IMR-90 (cell line): ENCODE measurements at regions not wholly inside any gene's neighbourhood (a gene's known extent, or its start where the extent isn't known, plus 50 kb on each side); places are given as distances from the start of the nearest gene placed in this dataset.

Experiments used
- ATAC-seq: fragments of 200-7000 bp; cut with Tn5 transposase; 2 replicates; pipeline ENCODE4 v1.9.1; 2020; ENCODE audit warnings: low read depth, mild to moderate bottlenecking, moderate library complexity
- BruUV-seq: library from RNA; stranded (reverse); fragments of 400-500 nt; replicated peaks from 2 replicates; lab custom pipeline; 2021; lab: Mats Ljungman, UMichigan
- CTCF ChIA-PET: fragments of 300-600 bp; formaldehyde crosslinking; extraction: SDS; loops from one replicate; lab custom pipeline; 2021; ENCODE audit warnings: antibody characterized with exemption; lab: Yijun Ruan, JAX
- POLR2A ChIA-PET: fragments of 300-600 bp; sonication (Branson Sonifier 250); formaldehyde crosslinking; loops from one replicate; lab custom pipeline; 2022; ENCODE audit warnings: antibody characterized with exemption; ENCODE audit not compliant: unreplicated experiment; lab: Charles Lee
- DNase-seq: peaks from one replicate; pipeline ENCODE4 v3.0.0; 2013
- H2AFZ ChIP-seq: replicated peaks from 2 replicates; pipeline ENCODE3; 2013; ENCODE audit warnings: low read length, mild to moderate bottlenecking; ENCODE audit not compliant: poor library complexity
- H2AK5ac ChIP-seq: 2 replicates; pipeline ENCODE4 v1.6.1; 2013; ENCODE audit warnings: low read depth, low read length, inconsistent platforms
- H2AK9ac ChIP-seq: replicated peaks from 2 replicates; pipeline ENCODE3; 2013; ENCODE audit warnings: mild to moderate bottlenecking, low read depth, low read length, moderate library complexity; ENCODE audit not compliant: poor library complexity
- H2BK120ac ChIP-seq: 2 replicates; pipeline ENCODE4 v1.6.1; 2013; ENCODE audit warnings: low read depth, low read length, inconsistent platforms
- H2BK15ac ChIP-seq: 3 replicates; pipeline ENCODE4 v1.6.1; 2013; ENCODE audit warnings: low read depth, low read length, inconsistent platforms
- H2BK20ac ChIP-seq: 2 replicates; pipeline ENCODE4 v1.6.1; 2013; ENCODE audit warnings: low read depth, mild to moderate bottlenecking, inconsistent platforms, low read length, moderate library complexity
- H2BK5ac ChIP-seq: 2 replicates; pipeline ENCODE4 v1.6.1; 2013; ENCODE audit warnings: mild to moderate bottlenecking, low read depth, low read length, inconsistent platforms; ENCODE audit not compliant: poor library complexity, severe bottlenecking
- H3K14ac ChIP-seq: replicated peaks from 2 replicates; pipeline ENCODE4 v1.6.1; 2013; ENCODE audit warnings: low read depth, low read length, inconsistent platforms
- H3K18ac ChIP-seq: 2 replicates; pipeline ENCODE4 v1.6.1; 2013; ENCODE audit warnings: low read depth, low read length, control low read depth
- H3K23ac ChIP-seq: 2 replicates; pipeline ENCODE4 v1.6.1; 2013; ENCODE audit warnings: low read depth, low read length, inconsistent platforms
- H3K27ac ChIP-seq: 2 replicates; pipeline ENCODE4 v1.5.1; 2013; ENCODE audit warnings: mild to moderate bottlenecking, control low read depth, low read length; ENCODE audit not compliant: insufficient read depth
- H3K27me3 ChIP-seq: 2 replicates; pipeline ENCODE4 v1.6.1; 2013; ENCODE audit warnings: low read length; ENCODE audit not compliant: control insufficient read depth, insufficient read depth
- H3K36me3 ChIP-seq: 2 replicates; pipeline ENCODE4 v1.6.1; 2013; ENCODE audit warnings: low read length, mixed read lengths; ENCODE audit not compliant: control insufficient read depth, insufficient read depth
- H3K4ac ChIP-seq: 2 replicates; pipeline ENCODE4 v1.6.1; 2013; ENCODE audit warnings: low read depth, low read length, inconsistent platforms
- H3K4me1 ChIP-seq: 2 replicates; pipeline ENCODE4 v1.6.1; 2013; ENCODE audit warnings: low read length, mixed read lengths; ENCODE audit not compliant: control insufficient read depth, insufficient read depth
- H3K4me2 ChIP-seq: 2 replicates; pipeline ENCODE4 v1.6.1; 2013; ENCODE audit warnings: low read depth, mild to moderate bottlenecking, control low read depth, low read length, moderate library complexity
- H3K4me3 ChIP-seq: 2 replicates; pipeline ENCODE4 v1.5.1; 2013; ENCODE audit warnings: low read depth, mild to moderate bottlenecking, control low read depth, low read length, moderate library complexity; ENCODE audit not compliant: insufficient read depth
- H3K56ac ChIP-seq: 2 replicates; pipeline ENCODE4 v1.6.1; 2013; ENCODE audit warnings: low read length, inconsistent platforms; ENCODE audit not compliant: insufficient read depth; ENCODE audit errors: extremely low read depth
- H3K79me1 ChIP-seq, 2 experiments: 2 replicates each; pipeline ENCODE4 v1.6.1; 2013; ENCODE audit warnings: low read length in 2 of 2, inconsistent platforms in 1 of 2, low read depth in 1 of 2
- H3K9ac ChIP-seq: 2 replicates; pipeline ENCODE4 v1.6.1; 2013; ENCODE audit warnings: low read depth, low read length, control low read depth
- H3K9me1 ChIP-seq: 2 replicates; pipeline ENCODE4 v1.6.1; 2013; ENCODE audit warnings: low read length, inconsistent platforms; ENCODE audit not compliant: insufficient read depth
- H3K9me3 ChIP-seq: 2 replicates; pipeline ENCODE4 v1.6.1; 2013; ENCODE audit warnings: low read length; ENCODE audit not compliant: control insufficient read depth, insufficient read depth
- H4K20me1 ChIP-seq: 2 replicates; pipeline ENCODE4 v1.6.1; 2013; ENCODE audit warnings: low read length, inconsistent platforms; ENCODE audit not compliant: insufficient read depth
- H4K5ac ChIP-seq: 2 replicates; pipeline ENCODE4 v1.6.1; 2013; ENCODE audit warnings: mild to moderate bottlenecking, low read depth, low read length, control low read depth
- H4K8ac ChIP-seq, 2 experiments: 2 replicates each; pipeline ENCODE4 v1.6.1; 2013; ENCODE audit warnings: low read depth in 2 of 2, low read length in 2 of 2, control low read depth in 1 of 2, inconsistent platforms in 1 of 2
- H4K91ac ChIP-seq: 2 replicates; pipeline ENCODE4 v1.6.1; 2013; ENCODE audit warnings: low read depth, low read length, inconsistent platforms; ENCODE audit not compliant: insufficient read depth
- BHLHE40 ChIP-seq: fragments of 150-350 bp; IDR thresholded peaks from 2 replicates; pipeline ENCODE4 v1.6.1; 2016; ENCODE audit warnings: mild to moderate bottlenecking, low read depth, low read length
- CEBPB ChIP-seq: IDR thresholded peaks from 2 replicates; pipeline ENCODE4 v1.6.1; 2012; ENCODE audit warnings: low read depth, low read length, improper control_type of control experiment
- CHD1 ChIP-seq: IDR thresholded peaks from 2 replicates; pipeline ENCODE4 v1.6.1; 2012; ENCODE audit warnings: low read depth, low read length, improper control_type of control experiment
- CTCF ChIP-seq: conservative IDR thresholded peaks from 2 replicates; pipeline ENCODE4 v1.5.1; 2012; ENCODE audit warnings: mild to moderate bottlenecking, low read depth, low read length, improper control_type of control experiment
- ELK1 ChIP-seq: fragments of 150-350 bp; IDR thresholded peaks from 2 replicates; pipeline ENCODE4 v1.6.1; 2016; ENCODE audit warnings: low read depth, mild to moderate bottlenecking, low read length, moderate library complexity, borderline replicate concordance
- MAFK ChIP-seq: IDR thresholded peaks from 2 replicates; pipeline ENCODE4 v1.6.1; 2012; ENCODE audit warnings: low read depth, low read length, improper control_type of control experiment
- MAZ ChIP-seq: IDR thresholded peaks from 2 replicates; pipeline ENCODE4 v1.6.1; 2012; ENCODE audit warnings: low read depth, mild to moderate bottlenecking, low read length, improper control_type of control experiment, moderate library complexity, borderline replicate concordance
- NFE2L2 ChIP-seq: fragments of 150-350 bp; IDR thresholded peaks from 2 replicates; pipeline ENCODE4 v1.6.1; 2016; ENCODE audit warnings: low read depth, mild to moderate bottlenecking, low read length
- POLR2A ChIP-seq: IDR thresholded peaks from 2 replicates; pipeline ENCODE4 v1.6.1; 2012; ENCODE audit warnings: mild to moderate bottlenecking, low read depth, low read length
- RCOR1 ChIP-seq: IDR thresholded peaks from 2 replicates; pipeline ENCODE4 v1.6.1; 2012; ENCODE audit warnings: mild to moderate bottlenecking, low read length, improper control_type of control experiment; ENCODE audit not compliant: insufficient replicate concordance
- RFX5 ChIP-seq: IDR thresholded peaks from 2 replicates; pipeline ENCODE4 v1.8.0; 2012; ENCODE audit warnings: low read depth, mild to moderate bottlenecking, low read length, moderate library complexity
- SMC3 ChIP-seq: fragments of 150-350 bp; IDR thresholded peaks from 2 replicates; pipeline ENCODE4 v1.6.1; 2016; ENCODE audit warnings: low read depth, mild to moderate bottlenecking, antibody characterized with exemption, low read length, moderate library complexity
- WGBS, 2 experiments: methylation state at CpG; one replicate each; pipeline versions ENCODE4 v1.1.5 to v1.1.7; 2013; ENCODE audit warnings: missing lambda C conversion rate in 2 of 2; ENCODE audit not compliant: insufficient read length in 1 of 2; ENCODE audit errors: extremely low coverage in 2 of 2; 5-methylcytosine and 5-hydroxymethylcytosine counted together
- dilution Hi-C: fragments of 300-500 bp; cut with HindIII; formaldehyde crosslinking; loops from one replicate; pipeline ENCODE4 v1.14.3; 2018; ENCODE audit warnings: low sequenced_read_pairs; ENCODE audit not compliant: unreplicated experiment
- in situ Hi-C: fragments of 300-500 bp; cut with MboI; formaldehyde crosslinking; loops from 3 replicates; pipeline ENCODE4 v1.14.3; 2019; ENCODE audit warnings: low sequenced_read_pairs, inconsistent platforms, mixed read lengths
- intact Hi-C: fragments of 100-400 bp; cut with micrococcal nuclease; formaldehyde crosslinking; loops from 2 replicates; pipeline ENCODE4 v1.10.0; 2022

- H3K27ac ChIP-seq = no peak overlapping the region
- H4K8ac ChIP-seq = no peak overlapping the region
- no peak overlapping the region for H3K4ac ChIP-seq
- no peaks in the 10 kb centered on the region for H3K36me3 ChIP-seq
- no peak for ATAC-seq
- POLR2A ChIA-PET = no interaction called here
- dilution Hi-C loops = no loop called here
- no TSS peak for BruUV-seq
- H3K9me1 ChIP-seq = no peaks in the 10 kb centered on the region
- intact Hi-C loops = no loop called here
- H3K18ac ChIP-seq = no peak overlapping the region
- H3K56ac ChIP-seq = no peak overlapping the region
- H2AFZ ChIP-seq = no peak overlapping the region
- H2AK9ac ChIP-seq = no peak overlapping the region
- no peak overlapping the region for H4K91ac ChIP-seq
- H2BK20ac ChIP-seq = no peak overlapping the region
- H2BK120ac ChIP-seq = no peak overlapping the region
- in situ Hi-C loops = no loop called here
- no peak overlapping the region for H4K5ac ChIP-seq
- H2AK5ac ChIP-seq = no peak overlapping the region
- TF ChIP-seq CTCF (no peak), BHLHE40 (no peak), CHD1 (no peak), RFX5 (no peak), MAFK (no peak), POLR2A (no peak), SMC3 (no peak), RCOR1 (no peak), MAZ (no peak), NFE2L2 (no peak), ELK1 (no peak), CEBPB (no peak)
- no peak overlapping the region for H3K9ac ChIP-seq
- H3K9me3 ChIP-seq = peaks cover 6% of the 10 kb centered on the region; the same call in 1 of the 2 replicates
- no peak for DNase-seq
- H2BK15ac ChIP-seq = no peak overlapping the region
- CTCF ChIA-PET = no interaction called here
- no peaks in the 10 kb centered on the region for H4K20me1 ChIP-seq
- H3K79me1 ChIP-seq = no peaks in the 10 kb centered on the region
- H3K14ac ChIP-seq = no peak overlapping the region
- no CpG with 5 or more reads among the region's 1 CpG for WGBS, 2 experiments
- H3K4me1 ChIP-seq = no peaks in the 10 kb centered on the region
- no peak overlapping the region for H3K4me2 ChIP-seq
- H3K27me3 ChIP-seq = no peaks in the 10 kb centered on the region
- no peak overlapping the region for H3K23ac ChIP-seq
- H3K4me3 ChIP-seq = no peak overlapping the region
- no peak overlapping the region for H2BK5ac ChIP-seq
Observed at GRCh38 chr21:22342889-22343288, 1344.7 kb downstream of the NCAM2 start.
